ENCODE measurements at regions not wholly inside any gene's neighbourhood (a gene's known extent, or its start where the extent isn't known, plus 50 kb on each side); places are given as distances from the start of the nearest gene placed in this dataset.

DNA sequence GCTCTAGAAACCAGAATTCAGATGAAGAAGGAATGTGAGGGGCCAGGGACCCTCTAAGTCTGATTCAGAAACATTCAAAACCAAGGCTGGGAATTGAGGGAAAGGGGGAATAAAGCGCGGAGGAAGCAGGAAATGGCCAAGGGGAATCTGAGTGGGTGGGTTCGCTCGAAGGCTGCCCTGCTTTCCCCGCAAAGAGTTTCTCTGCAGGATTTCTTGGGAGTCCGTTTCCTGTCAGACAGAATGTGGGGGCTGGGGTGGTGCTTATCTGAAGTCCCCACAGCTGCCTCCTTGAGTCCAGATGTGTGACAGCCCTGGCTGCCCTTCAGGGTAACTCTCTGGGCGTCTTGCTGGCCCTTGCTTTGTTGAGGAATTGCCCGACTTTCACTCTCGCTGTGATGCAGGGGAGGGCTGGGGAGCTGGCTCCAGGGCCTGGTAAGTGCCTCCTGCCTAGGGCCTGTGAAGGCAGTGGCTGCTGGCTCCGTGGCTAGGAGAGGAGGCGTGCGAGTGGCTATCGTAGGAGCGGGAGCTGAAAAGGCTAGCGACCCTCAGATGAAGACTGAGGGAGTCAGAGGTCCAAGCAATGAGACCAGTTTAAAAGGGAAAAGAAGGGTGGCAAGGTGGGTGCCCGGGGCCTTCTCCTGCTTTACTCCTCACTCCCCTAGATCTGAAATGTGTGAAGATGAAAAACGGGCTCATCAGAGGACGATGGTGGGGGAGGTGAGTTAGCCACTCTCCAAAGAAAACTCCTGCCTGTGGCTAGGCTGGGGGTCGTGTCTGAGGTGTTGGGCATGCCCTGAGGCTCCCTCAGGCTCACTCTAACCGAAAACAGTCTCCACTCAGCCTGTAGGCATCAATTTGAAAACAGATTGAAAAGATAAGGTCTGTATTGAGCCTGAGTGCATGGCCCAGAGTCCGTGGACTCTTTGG lies 143.9 kb upstream of the UMPS start:
- H2AFZ ChIP-seq (ENCODE audit: low read length): no peak overlapping the region
- no peaks in the 10 kb centered on the region for H3K4me1 ChIP-seq (ENCODE audit: insufficient read depth, low read length, severe bottlenecking)
- H3K79me2 ChIP-seq (ENCODE audit: insufficient read depth, low read length): no peaks in the 10 kb centered on the region
- H3K27me3 ChIP-seq (ENCODE audit: insufficient read depth, low read length): peaks cover 4% of the 10 kb centered on the region; the same call in 1 of the 2 replicates
- no peak overlapping the region for H3K27ac ChIP-seq (ENCODE audit: low read depth, low read length, poor library complexity, severe bottlenecking)
- no peaks in the 10 kb centered on the region for H3F3A ChIP-seq (ENCODE audit: insufficient read depth, low read length)
- TF ChIP-seq, protein P1, sequence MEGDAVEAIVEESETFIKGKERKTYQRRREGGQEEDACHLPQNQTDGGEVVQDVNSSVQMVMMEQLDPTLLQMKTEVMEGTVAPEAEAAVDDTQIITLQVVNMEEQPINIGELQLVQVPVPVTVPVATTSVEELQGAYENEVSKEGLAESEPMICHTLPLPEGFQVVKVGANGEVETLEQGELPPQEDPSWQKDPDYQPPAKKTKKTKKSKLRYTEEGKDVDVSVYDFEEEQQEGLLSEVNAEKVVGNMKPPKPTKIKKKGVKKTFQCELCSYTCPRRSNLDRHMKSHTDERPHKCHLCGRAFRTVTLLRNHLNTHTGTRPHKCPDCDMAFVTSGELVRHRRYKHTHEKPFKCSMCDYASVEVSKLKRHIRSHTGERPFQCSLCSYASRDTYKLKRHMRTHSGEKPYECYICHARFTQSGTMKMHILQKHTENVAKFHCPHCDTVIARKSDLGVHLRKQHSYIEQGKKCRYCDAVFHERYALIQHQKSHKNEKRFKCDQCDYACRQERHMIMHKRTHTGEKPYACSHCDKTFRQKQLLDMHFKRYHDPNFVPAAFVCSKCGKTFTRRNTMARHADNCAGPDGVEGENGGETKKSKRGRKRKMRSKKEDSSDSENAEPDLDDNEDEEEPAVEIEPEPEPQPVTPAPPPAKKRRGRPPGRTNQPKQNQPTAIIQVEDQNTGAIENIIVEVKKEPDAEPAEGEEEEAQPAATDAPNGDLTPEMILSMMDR (IDR thresholded peaks at IDR 0.05; ENCODE audit: low read length): no peak
- TF ChIP-seq EZH2 (IDR thresholded peaks at IDR 0.05; ENCODE audit: borderline replicate concordance, low read length): no peak
- H3K4me3 ChIP-seq (ENCODE audit: low read depth, low read length, poor library complexity, severe bottlenecking): no peak overlapping the region
- H4K20me1 ChIP-seq (ENCODE audit: insufficient read depth, low read length): no peaks in the 10 kb centered on the region
- no peak overlapping the region for H3K4me2 ChIP-seq (ENCODE audit: low read length)
- H3K36me3 ChIP-seq (ENCODE audit: insufficient read depth, low read length): no peaks in the 10 kb centered on the region
- no peak overlapping the region for H3K9ac ChIP-seq (ENCODE audit: low read length)
- no peaks in the 10 kb centered on the region for H3K9me2 ChIP-seq (ENCODE audit: low read depth, low read length)
- no peaks in the 10 kb centered on the region for H3K9me3 ChIP-seq (ENCODE audit: low read length)

DNA sequence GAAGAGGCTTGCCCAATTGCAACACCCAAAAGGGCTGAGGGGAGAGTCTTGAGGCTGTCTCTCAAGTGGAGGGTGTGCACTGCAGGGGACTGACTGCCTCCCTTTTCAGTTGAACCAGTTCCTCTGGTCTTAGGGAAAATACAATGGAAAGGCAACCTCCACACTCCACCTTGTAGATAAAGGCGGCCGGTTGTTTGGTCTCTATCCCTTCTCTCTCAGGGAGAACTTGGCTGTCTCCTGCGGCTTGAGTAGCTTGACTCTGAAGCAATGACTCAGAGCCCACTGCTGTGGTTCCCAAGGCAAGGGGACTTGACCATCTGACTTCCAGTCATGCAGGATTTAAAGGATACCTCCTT lies 143.2 kb upstream of the UMPS start:
- H3K4me1 ChIP-seq (ENCODE audit: insufficient read depth, low read length, severe bottlenecking): no peaks in the 10 kb centered on the region
- H3K9me3 ChIP-seq (ENCODE audit: low read length): no peaks in the 10 kb centered on the region
- no peaks in the 10 kb centered on the region for H4K20me1 ChIP-seq (ENCODE audit: insufficient read depth, low read length)
- no peak overlapping the region for H3K27ac ChIP-seq (ENCODE audit: low read depth, low read length, poor library complexity, severe bottlenecking)
- H3F3A ChIP-seq (ENCODE audit: insufficient read depth, low read length): no peaks in the 10 kb centered on the region
- peaks cover 4% of the 10 kb centered on the region; the same call in 1 of the 2 replicates for H3K27me3 ChIP-seq (ENCODE audit: insufficient read depth, low read length)
- H3K9ac ChIP-seq (ENCODE audit: low read length): no peak overlapping the region
- no peak overlapping the region for H3K4me2 ChIP-seq (ENCODE audit: low read length)
- H2AFZ ChIP-seq (ENCODE audit: low read length): no peak overlapping the region
- no peaks in the 10 kb centered on the region for H3K79me2 ChIP-seq (ENCODE audit: insufficient read depth, low read length)
- H3K4me3 ChIP-seq (ENCODE audit: low read depth, low read length, poor library complexity, severe bottlenecking): no peak overlapping the region
- TF ChIP-seq, protein P1 (IDR thresholded peaks at IDR 0.05; ENCODE audit: low read length): no peak
- TF ChIP-seq EZH2 (IDR thresholded peaks at IDR 0.05; ENCODE audit: borderline replicate concordance, low read length): no peak
- H3K9me2 ChIP-seq (ENCODE audit: low read depth, low read length): no peaks in the 10 kb centered on the region
- H3K36me3 ChIP-seq (ENCODE audit: insufficient read depth, low read length): no peaks in the 10 kb centered on the region

DNA sequence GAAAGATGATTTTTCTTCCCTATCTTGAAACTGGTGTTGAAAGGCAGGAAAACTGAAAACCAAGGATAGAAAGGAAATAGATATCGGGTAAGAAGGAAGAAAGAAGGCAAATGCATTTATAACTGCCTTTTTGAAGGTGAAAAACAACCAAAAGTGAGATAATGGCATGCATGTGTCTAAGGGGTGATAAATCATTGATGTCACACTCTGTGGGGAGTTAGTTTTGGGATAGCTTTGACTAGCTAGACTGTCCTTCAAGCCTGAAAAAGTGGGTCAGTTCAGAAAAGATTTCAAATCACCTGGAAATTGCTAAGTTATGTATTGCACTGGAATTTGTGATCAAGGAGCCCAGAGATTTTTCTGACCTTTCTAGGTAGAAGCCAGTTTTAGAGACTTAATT lies 142.2 kb upstream of the UMPS start:
- Histone ChIP-seq H3F3A (ENCODE audit: insufficient read depth, low read length) (no peaks in the 10 kb centered on the region), H3K4me2 (ENCODE audit: low read length) (no peak overlapping the region), H3K79me2 (ENCODE audit: insufficient read depth, low read length) (no peaks in the 10 kb centered on the region), H3K9me2 (ENCODE audit: low read depth, low read length) (no peaks in the 10 kb centered on the region), H3K9me3 (ENCODE audit: low read length) (no peaks in the 10 kb centered on the region), H2AFZ (ENCODE audit: low read length) (no peak overlapping the region), H3K9ac (ENCODE audit: low read length) (no peak overlapping the region), H3K27me3 (ENCODE audit: insufficient read depth, low read length) (peaks cover 4% of the 10 kb centered on the region; the same call in 1 of the 2 replicates), H4K20me1 (ENCODE audit: insufficient read depth, low read length) (no peaks in the 10 kb centered on the region), H3K4me3 (ENCODE audit: low read depth, low read length, poor library complexity, severe bottlenecking) (no peak overlapping the region), H3K27ac (ENCODE audit: low read depth, low read length, poor library complexity, severe bottlenecking) (no peak overlapping the region), H3K36me3 (ENCODE audit: insufficient read depth, low read length) (no peaks in the 10 kb centered on the region), H3K4me1 (ENCODE audit: insufficient read depth, low read length, severe bottlenecking) (no peaks in the 10 kb centered on the region)
- TF ChIP-seq, protein P1 (IDR thresholded peaks at IDR 0.05; ENCODE audit: low read length): no peak
- TF ChIP-seq EZH2 (IDR thresholded peaks at IDR 0.05; ENCODE audit: borderline replicate concordance, low read length): no peak
